Glomerular visceral epithelial cell (primary cell): ENCODE measurements at regions not wholly inside any gene's neighbourhood (a gene's known extent, or its start where the extent isn't known, plus 50 kb on each side); places are given as distances from the start of the nearest gene placed in this dataset.
A peak's percentile ranks its signal among the peaks of the same experiment; 100 is the strongest.

Source experiments
- DNase-seq: peaks from one replicate; pipeline ENCODE4 v3.0.0-alpha.2; 2016; ENCODE audit errors: extremely low spot score

GRCh38 chr5:137567226-137567625 is 68.1 kb upstream of the SPOCK1 start:
- DNase-seq, result no peak

GRCh38 chr5:137566780-137567179 is 67.7 kb upstream of the SPOCK1 start:
- no peak for DNase-seq

DNA sequence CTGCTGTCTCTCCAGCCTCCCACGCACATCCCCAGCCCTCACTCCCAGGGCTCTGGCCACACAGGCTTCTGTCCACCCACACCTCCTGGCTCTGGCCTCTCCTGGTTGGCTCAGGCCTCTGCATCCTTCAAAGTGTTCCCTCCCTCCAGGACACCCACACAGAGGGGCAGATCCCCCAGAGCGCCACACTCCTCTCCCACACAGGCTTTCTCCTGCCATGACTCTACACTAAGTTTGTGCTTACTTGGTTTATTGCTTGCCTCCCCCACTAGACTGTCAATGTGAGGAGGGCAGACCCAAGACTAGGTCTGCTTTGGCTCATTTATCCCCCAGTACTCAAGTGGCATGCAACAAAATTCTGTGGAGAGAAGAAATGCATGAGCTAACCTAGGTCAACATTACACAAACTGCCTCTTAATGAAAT is 67.0 kb upstream of the SPOCK1 start:
- DNase-seq, result no peak

- no peak for DNase-seq
Measured at GRCh38 chr5:137565450-137565849, 66.3 kb upstream of the SPOCK1 start.

DNA sequence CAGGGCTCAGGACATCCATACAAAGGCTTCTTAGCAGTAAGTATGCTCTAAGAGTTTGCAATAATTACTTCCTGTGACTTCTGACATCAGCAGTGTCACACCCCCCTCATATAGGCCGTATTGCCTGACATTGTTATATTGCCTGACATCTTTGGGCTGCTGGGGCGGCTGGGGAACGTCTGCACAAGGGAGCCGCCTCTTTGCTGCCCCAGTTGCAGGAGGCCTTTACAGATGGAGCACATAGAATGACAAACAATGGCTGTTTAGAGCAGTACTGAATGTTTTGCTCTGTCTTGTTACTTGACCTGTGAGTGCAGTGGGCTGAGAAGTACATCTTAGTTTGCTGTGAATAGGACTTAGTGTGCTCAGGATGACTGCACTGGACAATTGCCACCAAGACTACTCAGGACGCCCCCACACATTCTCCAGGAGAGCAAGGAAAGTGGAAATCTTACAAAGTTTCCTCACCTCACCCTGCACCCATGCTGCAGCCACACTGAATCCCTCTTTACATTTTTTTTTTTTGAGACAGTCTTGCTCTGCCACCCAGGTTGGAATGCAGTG is 65.4 kb upstream of the SPOCK1 start:
- DNase-seq, result no peak

DNA sequence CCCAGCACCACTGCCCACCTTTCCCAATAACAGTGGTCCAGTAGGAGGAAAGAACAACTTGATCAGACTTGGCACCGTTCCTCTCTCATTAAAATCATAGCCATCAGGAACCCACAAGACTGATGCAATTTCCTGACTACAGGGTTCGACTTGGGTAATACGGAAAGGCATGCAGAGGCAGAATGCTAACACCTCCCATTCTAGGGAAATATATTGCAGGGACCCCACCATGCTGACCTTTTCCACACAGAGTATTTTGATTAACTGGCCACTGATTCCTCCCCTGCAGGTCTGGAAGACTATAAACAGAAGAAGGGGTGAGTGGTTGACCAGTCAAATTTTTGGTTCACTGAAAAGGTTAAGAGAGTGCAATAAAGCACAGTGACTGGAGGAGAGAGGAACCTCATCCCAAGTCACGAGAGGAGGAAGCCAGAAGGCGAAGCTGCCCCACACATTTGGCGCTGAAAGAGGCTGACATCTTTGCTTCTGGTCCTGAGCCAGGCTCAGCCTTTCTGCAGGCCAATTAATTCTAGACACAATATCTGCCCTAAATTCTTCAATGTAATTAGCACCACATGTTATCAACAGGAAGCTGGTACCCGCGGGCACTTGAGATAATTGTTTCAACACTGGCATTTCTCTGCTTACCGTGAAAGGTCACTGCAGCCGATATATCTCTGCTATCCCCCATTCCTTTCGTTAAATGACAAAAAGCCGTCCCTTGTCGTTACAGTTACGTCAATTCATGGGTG is 64.7 kb upstream of the SPOCK1 start:
- peak; percentile 33 for DNase-seq

GRCh38 chr5:137563301-137563645 is 64.1 kb upstream of the SPOCK1 start:
- no peak for DNase-seq

GRCh38 chr5:137561608-137562007 is 62.5 kb upstream of the SPOCK1 start:
- no peak for DNase-seq

DNA sequence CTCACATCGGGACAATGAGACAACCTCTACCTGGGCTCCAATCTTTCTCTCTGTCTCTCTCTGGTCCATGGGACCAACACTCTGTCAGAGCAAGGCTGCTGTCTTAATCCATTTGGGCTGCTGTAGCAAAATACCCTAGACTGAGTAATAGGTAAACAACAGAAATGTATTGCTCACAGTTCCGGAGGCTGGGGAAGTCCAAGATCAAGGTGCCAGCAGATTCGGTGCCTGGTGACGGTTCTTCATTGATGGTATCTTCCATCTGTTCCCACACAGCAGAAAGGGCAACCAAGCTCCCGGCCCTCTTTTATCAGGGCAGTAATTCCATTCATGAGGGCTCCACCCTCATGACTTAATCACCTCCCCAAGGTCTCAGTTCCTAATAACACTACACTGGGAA is 61.3 kb upstream of the SPOCK1 start:
- DNase-seq, result no peak
